HG03025 (cell line): ENCODE measurements at regions not wholly inside any gene's neighbourhood (a gene's known extent, or its start where the extent isn't known, plus 50 kb on each side); places are given as distances from the start of the nearest gene placed in this dataset.
"Not testable (repeated sequence)": the region's sequence is repeated elsewhere in the genome, so short reads cannot be mapped to it uniquely, and the experiment has no call there.

Experiments used
- ATAC-seq: cut with Tn5 transposase; IDR thresholded peaks from one replicate; pipeline ENCODE4 v1.9.1; 2021; ENCODE audit warnings: mild to moderate bottlenecking, moderate library complexity; ENCODE audit not compliant: unreplicated experiment, low FRiP score

DNA sequence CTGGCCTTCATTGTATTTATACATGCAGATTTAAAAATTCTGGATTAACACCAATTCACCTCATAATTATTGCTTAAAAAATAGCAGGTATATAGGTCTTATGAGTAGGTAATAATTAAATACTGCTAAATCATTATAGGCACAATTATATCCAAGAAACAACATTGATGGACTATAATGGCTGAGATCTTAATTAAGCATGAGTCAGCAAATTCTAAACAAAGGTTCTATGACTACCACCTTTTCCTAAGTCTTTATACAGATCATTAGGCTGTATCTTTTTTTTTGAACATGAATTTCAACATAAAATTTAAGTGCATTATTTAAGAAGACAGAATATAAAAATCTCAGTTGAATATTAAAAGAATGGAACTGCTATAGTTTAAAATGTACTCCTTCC, 1678.7 kb upstream of the PCDH10 start:
- ATAC-seq = no peak

- no peak for ATAC-seq
Observed at GRCh38 chr4:131488772-131489171, 1660.3 kb upstream of the PCDH10 start.

GRCh38 chr4:131496211-131496610, 1652.9 kb upstream of the PCDH10 start:
- ATAC-seq = not testable (repeated sequence)

DNA sequence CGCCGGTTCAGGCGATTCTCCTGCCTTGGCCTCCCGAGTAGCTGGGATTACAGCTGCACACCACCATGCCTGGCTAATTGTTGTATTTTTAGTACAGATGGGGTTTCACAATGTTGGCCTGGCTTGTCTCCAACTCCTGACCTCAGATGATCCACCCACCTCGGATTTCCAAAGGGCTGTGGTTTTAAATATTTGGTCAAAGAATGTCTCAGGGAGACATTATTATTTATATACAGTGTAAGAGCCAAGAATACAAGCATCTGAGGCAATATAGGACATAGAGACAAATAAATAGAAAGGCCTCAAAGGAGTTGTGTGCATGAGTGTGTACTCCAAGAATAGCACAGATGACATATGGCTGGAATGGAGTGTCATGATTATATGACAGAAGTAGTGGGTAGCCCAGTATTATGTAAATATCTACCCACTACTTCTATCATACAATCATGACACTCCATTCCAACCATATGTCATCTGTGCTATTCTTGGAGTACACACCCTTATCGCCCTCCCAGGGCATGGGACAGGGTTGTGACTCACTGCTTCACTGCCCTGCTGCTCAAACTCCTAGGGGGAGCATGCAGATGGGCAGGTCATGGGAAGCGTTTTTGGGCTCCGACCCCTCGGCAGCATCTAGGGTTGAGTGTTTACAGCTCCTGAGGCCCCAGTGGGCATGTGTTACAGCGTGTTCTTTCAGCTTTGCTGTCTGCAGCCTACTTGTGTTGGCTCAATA, 1649.8 kb upstream of the PCDH10 start:
- no peak for ATAC-seq

DNA sequence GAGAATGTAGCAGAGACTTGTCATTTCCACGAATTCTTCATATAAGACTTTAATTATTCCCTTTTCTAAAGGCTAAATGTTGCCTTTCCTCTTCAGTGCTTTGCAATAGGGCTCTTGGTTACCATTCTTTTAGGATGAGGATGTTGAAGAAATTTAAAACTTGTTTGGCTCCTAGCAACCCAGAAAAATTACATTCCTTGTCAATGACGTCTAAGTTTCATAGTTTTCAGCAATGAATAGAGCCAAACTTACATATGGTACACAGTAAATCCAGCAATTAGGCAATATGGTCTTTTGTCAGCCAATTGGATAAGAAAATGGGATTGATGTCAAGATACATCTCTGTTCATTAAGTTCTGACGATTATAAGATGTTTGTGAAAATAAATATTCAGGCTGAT, 1639.6 kb upstream of the PCDH10 start:
- ATAC-seq = no peak

DNA sequence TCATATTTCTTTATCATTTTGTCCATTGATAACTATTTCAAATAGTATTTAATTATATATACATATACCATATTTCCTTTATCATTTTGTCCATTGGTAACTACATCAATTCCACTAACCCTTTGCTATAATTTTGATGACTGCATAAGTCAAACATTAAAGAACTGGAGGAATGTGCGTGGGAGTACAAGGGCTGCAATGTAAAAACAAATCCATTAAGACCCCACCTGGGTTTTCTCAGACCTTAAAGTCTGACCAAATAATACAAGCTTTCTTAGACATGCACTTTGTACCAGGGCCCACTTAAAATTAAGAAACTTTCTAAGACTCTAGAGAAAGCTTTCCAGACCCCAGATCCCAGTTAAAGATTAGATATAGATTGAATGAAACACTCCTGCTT, 1622.4 kb upstream of the PCDH10 start:
- no peak for ATAC-seq

- ATAC-seq = no peak
Observed at GRCh38 chr4:131531087-131531486, 1618.0 kb upstream of the PCDH10 start.

DNA sequence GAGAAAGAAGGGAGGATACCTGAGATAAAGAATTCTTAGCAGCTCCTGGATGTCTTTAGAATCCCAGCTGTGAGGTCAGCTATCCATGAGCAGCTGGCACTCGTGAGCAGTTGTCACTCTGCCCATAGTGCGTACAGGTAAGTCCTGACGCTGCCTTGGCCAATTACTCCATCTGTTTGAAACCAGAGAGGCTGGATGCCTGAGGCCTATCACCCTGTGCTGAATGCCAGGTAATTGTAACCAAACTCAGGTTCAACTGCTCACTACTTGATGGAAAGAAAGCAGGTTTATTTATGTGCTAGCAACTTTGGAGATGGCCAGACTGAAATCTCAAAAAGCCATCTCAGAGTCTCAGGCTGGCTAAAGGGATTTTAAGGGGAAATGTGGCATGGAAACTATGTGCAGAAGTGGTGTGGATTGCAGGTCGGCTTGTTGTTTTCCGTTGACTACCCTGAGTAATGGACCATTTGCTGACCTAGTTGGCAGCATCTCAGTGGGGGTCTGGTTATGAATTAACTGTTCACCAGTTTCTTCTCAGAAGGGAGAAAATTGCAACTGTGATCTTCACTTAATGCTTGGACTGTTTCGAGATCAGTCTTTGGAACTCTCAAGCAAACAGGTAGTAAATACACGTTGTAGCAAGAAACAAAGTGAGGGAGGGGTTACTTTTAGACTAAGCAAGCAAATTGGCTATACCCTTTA, 1614.0 kb upstream of the PCDH10 start:
- no peak for ATAC-seq

DNA sequence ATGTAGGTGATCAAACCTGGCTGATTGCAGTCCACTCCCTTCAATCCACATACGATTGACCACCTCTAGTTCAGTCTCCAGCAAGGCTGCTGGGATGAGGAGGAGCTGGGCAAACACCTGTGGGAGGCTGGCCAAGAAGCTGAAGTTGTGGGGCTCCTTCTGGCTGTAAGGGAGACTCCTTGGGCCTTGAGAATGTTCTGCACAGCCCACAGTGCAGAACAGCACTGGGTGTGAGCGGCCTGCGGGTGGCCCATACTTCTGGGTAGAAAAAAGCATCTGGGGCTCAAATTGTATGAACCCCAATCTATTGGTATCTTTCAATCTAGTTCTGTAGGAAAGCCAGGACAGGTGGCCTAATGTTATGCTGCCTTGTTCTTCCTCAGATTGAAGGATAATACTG, 1608.8 kb upstream of the PCDH10 start:
- ATAC-seq = no peak

DNA sequence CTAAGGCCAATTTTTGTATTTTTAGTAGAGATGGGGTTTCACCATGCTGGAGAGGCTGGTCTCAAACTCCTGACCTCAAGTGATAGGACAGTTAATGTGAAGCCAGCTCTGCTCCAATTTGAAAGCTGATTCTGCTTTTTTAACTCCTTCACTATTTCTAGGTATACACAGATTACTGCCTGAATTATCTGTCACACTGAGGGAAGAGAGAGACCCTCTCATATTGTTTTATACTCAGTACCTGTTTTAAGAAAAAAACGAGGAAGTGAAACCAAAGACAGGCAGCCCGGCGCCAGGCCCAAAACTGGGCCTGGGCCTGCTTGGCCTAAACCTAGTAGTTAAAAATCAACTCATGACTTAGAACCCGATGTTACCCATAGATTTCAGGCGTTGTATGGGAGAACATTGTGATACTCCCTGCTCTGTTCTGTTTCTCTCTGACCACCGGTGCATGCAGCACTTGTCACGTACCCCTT, 1601.5 kb upstream of the PCDH10 start:
- peak; percentile 75 for ATAC-seq

- peak; percentile 38 for ATAC-seq
Observed at GRCh38 chr4:131551306-131551705, 1597.8 kb upstream of the PCDH10 start.

DNA sequence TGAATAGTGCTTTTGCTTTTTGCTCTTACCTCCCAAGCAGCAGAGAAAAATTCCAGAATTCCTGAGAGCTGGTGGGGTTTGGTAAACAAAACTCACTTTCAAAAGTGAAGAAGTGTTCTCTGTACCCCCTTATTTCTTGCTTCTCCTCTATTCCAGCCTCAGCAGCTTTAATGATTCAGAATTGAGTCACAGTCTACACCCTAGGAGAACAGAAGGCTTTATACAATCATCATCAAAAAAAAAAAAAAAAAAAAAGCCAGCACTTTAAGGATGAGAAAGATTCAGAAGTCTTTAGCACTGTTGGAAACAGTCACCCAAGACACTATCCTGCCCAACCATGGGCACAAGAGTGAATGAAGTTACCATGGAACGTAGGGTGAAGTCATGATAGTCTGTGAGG, 1583.1 kb upstream of the PCDH10 start:
- no peak for ATAC-seq

DNA sequence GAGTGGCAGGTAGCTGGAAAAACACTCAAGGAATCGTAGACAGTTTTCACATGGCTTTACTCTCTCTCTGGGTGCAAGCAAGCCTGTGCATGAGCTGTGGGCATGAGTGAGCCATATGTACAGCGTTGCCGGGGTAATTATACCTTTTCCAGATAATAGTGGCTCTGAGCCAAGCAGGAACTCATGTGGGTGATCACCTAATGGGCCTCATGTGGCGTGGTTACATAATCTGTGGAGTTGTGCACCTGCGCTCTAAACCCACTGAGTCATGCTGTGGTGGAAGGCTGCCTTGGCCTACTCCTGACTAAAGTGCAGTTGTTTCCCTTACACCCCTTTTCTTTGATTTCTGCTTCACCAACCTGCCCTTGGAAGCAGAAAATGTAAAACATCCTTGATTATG, 1564.5 kb upstream of the PCDH10 start:
- no peak for ATAC-seq

- no peak for ATAC-seq
Observed at GRCh38 chr4:131595140-131595539, 1554.0 kb upstream of the PCDH10 start.

DNA sequence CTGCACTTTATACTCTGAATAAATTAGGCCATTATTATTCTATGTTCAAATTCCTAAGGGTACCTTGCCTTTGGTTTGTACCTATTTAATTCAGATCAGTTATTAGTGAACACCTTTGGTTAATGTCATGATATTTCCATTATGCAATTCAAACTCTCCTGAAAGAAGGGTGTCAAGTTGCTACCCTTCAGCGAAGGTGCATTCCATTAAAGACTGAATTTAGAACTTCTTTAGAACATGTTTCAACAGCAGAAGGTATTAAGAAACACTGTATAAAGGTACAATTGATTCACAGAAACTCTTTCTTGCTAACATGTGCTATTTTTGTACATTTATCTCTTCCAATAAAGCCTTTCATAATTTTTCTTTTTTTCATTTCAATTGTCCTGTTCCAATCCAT, 1545.4 kb upstream of the PCDH10 start:
- ATAC-seq = no peak

GRCh38 chr4:131609039-131609438, 1540.1 kb upstream of the PCDH10 start:
- ATAC-seq = no peak

DNA sequence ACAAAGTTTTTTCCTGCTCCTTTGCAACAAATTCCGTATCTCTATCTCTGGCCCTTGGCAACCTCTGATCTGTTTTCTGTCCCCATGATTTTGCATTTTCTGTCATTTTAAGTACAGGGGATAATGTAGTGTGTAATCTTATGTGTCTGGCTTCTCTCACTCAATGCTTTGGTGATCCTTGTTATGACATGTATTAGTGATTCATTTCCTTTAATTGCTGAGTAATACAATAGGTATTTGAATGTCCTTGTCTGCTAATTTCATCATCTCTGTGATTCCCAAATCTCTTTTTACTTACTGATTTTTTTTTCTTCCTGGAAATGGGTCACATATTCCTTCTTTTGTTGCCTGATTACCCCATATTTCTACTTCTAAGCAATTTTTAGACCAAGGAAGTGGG, 1538.6 kb upstream of the PCDH10 start:
- ATAC-seq = not testable (repeated sequence)

GRCh38 chr4:131613086-131613823, 1535.8 kb upstream of the PCDH10 start:
- no peak for ATAC-seq

GRCh38 chr4:131613824-131614216, 1535.3 kb upstream of the PCDH10 start:
- ATAC-seq = no peak

DNA sequence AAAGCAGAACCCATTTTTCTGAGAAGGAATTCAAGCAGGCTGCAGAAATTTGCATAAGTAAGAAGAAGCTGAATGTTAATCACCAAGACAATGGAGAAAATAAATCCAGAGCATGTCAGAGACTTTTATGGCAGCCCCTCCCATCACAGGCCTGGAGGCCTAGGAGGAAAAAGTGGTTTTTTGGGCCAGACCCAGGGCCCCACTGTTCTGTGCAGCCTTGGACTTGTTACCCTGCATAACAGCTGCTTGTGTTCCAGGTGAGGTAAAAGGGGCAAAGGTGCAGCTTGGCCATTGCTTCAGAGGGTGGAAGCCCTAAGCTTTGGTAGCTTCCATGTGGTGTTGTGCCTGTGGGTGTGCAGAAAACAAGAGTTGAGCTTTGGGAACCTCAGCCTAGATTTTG, 1516.2 kb upstream of the PCDH10 start:
- no peak for ATAC-seq

DNA sequence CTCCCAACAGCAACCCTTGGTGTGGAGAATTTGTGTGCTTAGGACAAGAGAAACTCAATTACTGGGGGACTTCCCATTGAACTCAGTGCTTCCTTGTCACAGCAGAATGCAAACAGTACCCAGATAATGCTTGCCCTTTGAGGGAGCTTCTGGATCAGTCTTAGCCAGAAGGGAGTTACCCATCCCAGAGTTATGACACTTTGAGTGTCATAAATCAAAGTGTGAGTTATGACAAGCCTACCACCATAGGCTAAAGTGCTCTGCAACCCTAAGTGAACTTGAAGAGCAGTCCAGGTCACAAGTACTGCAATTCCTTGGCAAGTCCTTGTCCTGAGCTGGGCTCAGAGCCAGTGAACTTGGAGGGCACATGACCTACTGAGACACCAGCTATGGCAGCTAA, 1513.9 kb upstream of the PCDH10 start:
- ATAC-seq = no peak
